Urothelium cell line (cell line): ENCODE measurements at regions not wholly inside any gene's neighbourhood (a gene's known extent, or its start where the extent isn't known, plus 50 kb on each side); places are given as distances from the start of the nearest gene placed in this dataset.

Experiments used
- DNase-seq: peaks from one replicate; pipeline ENCODE4 v3.0.0; 2011; ENCODE audit warnings: low spot score, mixed read lengths
- FAIRE-seq: peaks from 2 replicates; lab custom pipeline; 2011; peaks lifted over from hg19 to GRCh38; lab: Jason Lieb, UNC

- DNase-seq (no peak), FAIRE-seq (no peak)
These were observed 163.0 kb upstream of the SYT13 start for GRCh38 chr11:45449036-45449601.

DNA sequence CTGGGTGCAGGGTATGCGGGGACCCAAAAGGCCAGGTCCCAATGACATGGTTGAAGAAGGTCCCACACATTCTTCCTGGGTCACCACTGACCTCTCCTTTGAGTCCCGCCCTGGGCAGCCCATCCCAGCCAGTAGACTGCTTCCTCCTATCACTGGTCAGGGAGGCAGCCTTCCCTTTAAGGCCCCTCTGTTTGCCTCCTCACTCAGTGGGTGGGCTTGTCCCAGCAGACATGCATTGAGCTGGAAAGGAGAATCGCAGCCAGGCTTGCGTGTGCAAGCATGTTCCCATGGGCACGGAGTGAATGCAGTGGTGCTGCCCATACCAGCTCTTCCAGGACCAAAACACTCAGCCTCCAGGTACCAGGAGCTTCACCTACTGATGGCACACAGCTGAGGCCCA, 162.4 kb upstream of the SYT13 start:
- FAIRE-seq (no peak), DNase-seq (no peak)

GRCh38 chr11:45446998-45447397, 160.9 kb upstream of the SYT13 start:
- DNase-seq: no peak
- FAIRE-seq: no peak

DNA sequence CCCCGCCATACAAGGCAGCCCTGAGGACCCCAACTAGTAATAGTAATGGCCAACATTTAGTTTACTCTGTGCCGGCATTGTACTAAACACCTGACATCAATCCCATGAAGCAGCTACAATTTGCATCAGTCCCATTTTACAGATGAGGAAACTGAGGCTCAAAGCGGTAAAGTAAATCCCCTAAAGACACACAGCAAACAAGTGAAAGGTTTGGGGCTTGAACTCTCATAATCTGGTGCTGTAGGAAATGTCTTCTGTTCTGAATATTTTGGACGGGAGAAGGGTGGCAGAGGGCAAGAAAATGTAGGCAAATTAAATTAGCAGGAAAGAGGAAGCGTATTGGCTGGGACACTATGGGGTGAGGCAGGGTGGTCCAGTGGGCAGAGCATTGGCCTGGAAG, 160.3 kb upstream of the SYT13 start:
- DNase-seq (no peak), FAIRE-seq (no peak)

- FAIRE-seq: no peak
- no peak for DNase-seq
These were observed 158.7 kb upstream of the SYT13 start for GRCh38 chr11:45444796-45445195.

DNA sequence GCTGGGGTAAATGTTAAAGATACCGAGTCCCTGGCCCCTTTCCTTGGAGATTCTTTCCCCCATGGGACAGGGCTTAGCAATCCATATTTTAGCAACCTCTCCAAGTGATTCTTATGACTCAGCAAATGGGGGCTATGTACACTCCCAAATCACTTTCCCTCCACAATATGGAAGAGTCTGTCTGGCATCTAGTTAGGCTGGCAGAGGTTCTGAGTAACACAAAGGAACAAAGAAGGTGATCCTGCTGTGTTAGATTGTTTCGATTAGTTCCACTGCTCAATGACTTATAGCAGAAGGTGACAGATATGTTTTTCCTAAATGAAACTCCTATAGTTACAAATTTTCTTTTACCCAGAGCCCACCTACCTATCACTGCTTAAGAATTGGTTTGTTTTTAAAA, 154.0 kb upstream of the SYT13 start:
- FAIRE-seq: no peak
- DNase-seq: no peak

- DNase-seq: no peak
- FAIRE-seq: no peak
These were observed 150.8 kb upstream of the SYT13 start for GRCh38 chr11:45436966-45437365.

DNA sequence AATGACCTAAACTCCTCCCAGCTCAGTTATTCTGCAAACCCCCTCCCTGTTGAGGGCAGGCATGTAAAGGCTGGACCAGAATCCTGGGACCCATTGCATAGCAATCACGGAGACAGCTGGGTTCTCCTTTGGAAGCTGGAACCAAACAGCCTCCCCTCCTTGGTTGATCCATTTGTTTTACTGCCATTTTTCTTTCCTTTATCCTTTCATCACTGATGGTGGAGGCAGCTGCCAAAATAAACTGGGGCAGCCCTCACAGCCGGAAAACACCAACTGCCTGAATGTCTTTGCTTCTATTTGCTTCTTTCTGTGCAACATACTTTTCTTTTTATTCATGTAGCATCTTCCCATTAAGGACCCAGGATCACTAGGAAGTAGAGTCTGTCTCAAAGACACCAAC, 150.0 kb upstream of the SYT13 start:
- no peak for DNase-seq
- no peak for FAIRE-seq

DNA sequence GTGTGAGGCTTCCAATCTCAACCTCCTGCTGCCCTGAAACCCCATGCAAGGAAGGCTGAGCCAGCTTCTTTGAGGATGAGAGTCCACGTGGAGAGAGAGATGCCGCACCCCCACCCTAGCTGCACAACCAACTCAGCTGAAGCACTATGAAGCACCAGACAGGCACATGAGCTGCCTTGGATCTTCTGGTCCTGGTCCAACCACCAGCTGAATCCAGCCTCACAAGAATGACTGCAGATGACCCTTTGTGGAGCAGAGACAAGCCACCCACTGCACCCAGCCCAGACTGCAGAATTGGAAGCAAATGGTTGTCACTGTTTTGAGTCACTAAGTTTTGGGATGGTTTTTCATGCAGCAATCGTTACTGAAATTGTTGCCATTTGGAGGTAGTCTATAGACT, 149.6 kb upstream of the SYT13 start:
- no peak for FAIRE-seq

GRCh38 chr11:45432910-45433309, 146.8 kb upstream of the SYT13 start:
- DNase-seq (no peak), FAIRE-seq (no peak)

More for the DNA sequence above, 149.6 kb upstream of the SYT13 start:
- DNase-seq: no peak

DNA sequence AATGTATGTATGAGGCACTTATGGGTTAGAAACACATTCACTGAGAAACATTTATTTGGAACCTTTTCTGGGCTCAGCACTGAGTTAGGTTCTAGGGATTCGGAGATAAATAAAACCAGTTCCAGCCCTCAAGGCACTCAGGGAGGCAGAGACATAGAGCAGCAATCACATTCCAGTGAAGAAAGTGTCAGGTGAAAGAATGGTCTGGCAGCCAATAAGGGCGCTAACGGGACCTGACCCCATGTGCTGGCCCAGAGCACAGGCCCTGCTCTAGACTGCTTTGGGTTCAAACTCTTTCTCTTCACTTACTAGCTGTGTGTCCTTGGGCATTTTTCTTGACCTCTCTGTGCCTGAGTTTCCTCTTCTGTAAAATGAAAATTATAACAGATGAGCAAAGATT, 146.0 kb upstream of the SYT13 start:
- no peak for FAIRE-seq
- DNase-seq: no peak

- no peak for DNase-seq
- FAIRE-seq: no peak
These were observed 145.2 kb upstream of the SYT13 start for GRCh38 chr11:45431046-45432018.

DNA sequence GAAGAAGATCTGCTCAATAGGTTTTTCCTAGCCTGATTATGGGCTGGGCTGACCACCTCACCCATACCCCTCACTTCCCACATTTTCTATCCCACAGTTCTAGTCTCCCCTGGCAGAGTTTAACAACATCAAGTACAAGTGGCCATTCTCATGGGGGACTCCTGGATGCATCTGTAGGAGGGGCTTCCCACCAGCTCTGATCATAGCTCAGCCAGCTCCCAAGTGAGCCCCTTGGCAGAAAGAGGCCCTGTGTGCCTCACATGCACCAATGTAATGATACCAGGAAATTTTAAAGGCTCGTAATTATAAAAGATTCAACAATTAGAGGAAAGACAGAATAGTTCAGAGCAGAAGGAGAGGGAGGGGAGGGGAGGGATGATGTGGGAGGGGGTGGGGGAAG, 144.2 kb upstream of the SYT13 start:
- DNase-seq: no peak
- FAIRE-seq: no peak

DNA sequence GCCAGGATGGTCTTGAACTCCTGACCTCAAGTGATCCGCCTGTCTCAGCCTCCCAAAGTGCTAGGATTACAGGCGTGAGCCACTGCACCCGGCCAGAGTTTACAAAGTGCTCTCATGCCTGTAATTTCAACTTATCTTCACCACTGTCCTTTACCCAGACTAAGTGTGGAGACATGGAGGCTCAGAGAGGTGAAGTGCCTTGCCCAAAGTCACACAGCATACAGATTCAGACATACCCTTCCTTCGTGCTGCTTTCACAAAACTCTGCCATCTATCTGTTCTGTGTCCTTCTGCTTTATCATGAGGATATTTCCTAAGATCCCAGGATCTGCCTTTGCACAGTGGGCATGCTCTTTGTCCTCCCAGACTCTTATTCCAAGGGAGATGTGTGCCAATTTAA, 143.6 kb upstream of the SYT13 start:
- no peak for FAIRE-seq

DNA sequence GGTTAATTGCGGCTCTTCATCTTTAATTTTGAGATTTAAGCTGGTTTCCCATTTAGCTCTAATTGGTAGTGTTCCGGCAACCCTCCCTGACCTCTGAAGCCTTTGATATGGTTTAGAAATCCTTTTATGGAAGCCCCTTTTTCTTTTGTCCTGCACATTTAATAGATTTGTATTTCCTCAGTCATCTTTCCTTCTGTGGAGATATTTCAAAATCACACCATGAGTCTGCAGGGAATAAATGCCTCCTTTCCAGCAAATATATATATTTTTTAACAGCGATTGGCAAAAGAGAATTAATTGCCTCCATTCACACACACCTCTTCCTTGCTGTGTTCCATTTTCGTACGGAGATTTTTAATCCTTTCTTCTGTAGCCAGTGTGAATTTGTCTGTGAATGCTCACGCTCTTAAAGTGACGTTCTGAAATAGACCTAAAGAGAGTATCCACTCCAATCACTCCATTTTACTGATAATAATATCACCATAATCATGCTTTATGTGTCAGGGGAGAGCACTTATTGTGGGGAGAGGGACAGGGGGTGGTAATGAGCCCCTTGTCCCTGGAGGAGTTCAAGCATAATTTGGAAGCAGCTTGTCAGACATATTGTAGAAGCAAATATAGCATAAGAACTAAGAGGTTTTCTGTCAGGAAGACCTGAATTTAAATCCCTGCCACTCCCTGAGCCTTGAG, 142.5 kb upstream of the SYT13 start:
- DNase-seq: no peak
- FAIRE-seq: no peak

More for the DNA sequence above, 143.6 kb upstream of the SYT13 start:
- no peak for DNase-seq

GRCh38 chr11:45428116-45428515, 142.0 kb upstream of the SYT13 start:
- FAIRE-seq (no peak), DNase-seq (no peak)

DNA sequence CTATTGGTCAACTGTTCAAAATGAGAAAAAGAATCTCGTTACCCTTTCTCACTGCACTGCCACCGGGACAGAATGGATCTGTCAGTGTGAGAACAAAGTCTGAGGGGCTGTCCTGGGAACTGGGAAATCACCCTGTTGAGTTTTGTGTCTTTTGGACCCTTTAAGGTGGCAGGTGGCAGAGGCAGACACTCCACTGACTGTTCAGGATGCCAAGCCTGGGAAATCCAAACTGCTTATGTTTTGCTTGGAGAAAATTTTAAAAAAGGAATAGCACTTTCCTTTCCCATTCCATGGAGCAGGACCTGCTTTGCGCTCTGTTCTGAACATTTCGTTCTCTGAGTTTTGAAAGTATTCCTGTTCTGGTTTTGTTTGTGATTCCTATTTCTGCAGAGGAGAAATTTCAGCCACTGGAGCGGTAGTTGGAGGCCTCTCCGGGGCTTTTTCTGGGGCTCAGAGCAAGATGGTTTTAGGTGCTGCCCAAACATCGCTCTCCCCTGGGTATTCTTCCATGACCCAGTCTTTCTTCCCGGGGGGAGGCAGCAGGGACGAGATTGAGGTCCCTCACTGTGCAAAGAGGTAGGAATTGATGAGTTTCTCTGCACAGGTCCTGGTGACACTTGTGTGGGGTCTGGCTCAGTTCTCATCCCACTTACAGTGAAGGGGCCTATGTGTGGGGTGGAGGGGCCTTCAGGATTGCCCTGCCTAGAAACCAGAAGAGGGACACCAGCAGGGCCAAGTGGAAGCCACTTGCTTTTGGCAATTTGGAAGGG, 138.5 kb upstream of the SYT13 start:
- DNase-seq (no peak), FAIRE-seq (no peak)

DNA sequence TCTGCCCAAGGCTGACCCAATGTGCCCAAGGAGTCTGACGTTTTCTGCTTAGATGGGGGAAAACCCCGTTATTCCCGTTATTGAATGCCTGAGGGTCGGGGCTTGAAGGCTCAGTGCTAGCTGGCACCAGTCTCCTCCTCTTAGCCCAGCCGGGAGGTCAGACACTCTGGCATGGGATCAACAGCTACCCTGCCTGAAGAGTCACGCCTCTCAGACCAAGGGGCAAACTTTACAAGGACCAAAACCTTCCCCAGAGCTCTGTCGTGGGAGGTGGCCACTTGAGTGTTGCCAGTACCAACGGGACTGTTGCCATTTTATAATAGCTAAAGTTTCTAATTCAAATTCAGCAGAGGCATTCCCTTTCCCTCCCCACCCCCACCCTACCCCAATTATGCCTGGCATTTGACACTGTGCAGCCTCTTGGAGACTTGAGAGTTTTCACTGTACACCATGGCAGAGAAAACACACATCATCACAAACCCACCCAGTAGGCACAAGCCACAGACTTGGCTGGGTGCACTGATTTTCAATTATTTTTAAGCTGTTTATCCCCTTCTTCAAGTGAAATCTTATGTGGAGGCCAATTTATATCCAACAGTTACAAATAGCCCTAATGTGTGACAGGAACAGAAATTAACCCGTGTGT, 137.5 kb upstream of the SYT13 start:
- FAIRE-seq (no peak), DNase-seq (no peak)

DNA sequence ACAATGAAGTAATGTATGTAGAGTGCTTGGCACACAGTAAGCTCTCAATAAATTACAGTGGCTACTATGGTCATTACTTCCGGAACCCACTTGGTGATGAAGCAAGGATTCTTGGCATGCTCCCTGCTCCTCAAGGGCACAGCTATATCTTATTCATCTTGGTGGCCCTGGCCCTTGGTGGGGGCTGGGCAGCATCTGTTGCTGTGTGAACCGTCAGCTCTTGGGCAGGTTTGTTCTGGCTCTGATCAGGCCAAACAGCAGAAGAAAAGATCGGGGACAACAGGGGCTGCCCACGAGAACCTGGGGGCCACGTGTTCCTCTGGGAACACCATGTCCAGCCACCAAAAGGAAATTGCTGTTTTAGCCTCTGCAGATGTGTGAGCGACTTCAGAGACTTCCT, 136.9 kb upstream of the SYT13 start:
- FAIRE-seq (no peak), DNase-seq (no peak)

DNA sequence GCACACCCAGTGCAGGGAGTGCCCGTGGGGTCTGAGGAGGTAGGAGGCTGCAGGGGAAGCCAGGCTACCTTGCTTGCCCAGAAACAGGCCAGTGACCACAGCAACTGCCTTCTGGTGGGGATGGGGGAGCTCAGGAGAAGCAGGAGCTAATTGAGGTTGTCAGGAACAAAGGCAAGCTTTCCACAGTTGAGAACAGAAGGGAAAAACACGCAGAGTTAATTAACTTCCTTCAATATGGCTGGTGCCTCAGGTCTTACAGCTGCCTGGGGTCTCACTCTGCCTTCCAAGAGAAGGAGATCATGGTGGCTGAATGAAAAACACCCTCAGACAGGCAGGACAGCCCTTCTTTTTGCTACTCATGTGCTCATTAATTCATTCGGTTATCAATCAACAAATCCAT, 127.9 kb upstream of the SYT13 start:
- DNase-seq (no peak), FAIRE-seq (no peak)
